Renal pelvis (tissue), 1 donor: ENCODE measurements at regions not wholly inside any gene's neighbourhood (a gene's known extent, or its start where the extent isn't known, plus 50 kb on each side); places are given as distances from the start of the nearest gene placed in this dataset.
"Not testable (repeated sequence)": the region's sequence is repeated elsewhere in the genome, so short reads cannot be mapped to it uniquely, and the experiment has no call there.

Experiments used
- DNase-seq: peaks from one replicate; pipeline ENCODE4 v3.0.0-alpha.2; 2013

GRCh38 chr10:85459906-85460305 lies 906.7 kb downstream of the GRID1 start:
- no peak for DNase-seq

GRCh38 chr10:85464336-85464735 lies 902.3 kb downstream of the GRID1 start:
- no peak for DNase-seq

- DNase-seq: no peak
These were observed 888.6 kb downstream of the GRID1 start for GRCh38 chr10:85477979-85478378.

- no peak for DNase-seq
These were observed 876.2 kb downstream of the GRID1 start for GRCh38 chr10:85490431-85490830.

- no peak for DNase-seq
These were observed 874.9 kb downstream of the GRID1 start for GRCh38 chr10:85491652-85492051.

GRCh38 chr10:85492684-85493083 lies 873.9 kb downstream of the GRID1 start:
- no peak for DNase-seq

- DNase-seq: no peak
These were observed 872.9 kb downstream of the GRID1 start for GRCh38 chr10:85493703-85494102.

GRCh38 chr10:85504641-85505040 lies 862.0 kb downstream of the GRID1 start:
- DNase-seq: not testable (repeated sequence)

GRCh38 chr10:85508159-85508558 lies 858.4 kb downstream of the GRID1 start:
- no peak for DNase-seq

GRCh38 chr10:85510682-85511081 lies 855.9 kb downstream of the GRID1 start:
- DNase-seq: no peak

GRCh38 chr10:85513436-85513835 lies 853.2 kb downstream of the GRID1 start:
- DNase-seq: no peak

- DNase-seq: no peak
These were observed 851.3 kb downstream of the GRID1 start for GRCh38 chr10:85515316-85515715.

GRCh38 chr10:85524001-85524666 lies 842.5 kb downstream of the GRID1 start:
- peak; percentile 28 for DNase-seq

GRCh38 chr10:85527616-85528317 lies 838.8 kb downstream of the GRID1 start:
- no peak for DNase-seq

- no peak for DNase-seq
These were observed 838.3 kb downstream of the GRID1 start for GRCh38 chr10:85528318-85528652.

GRCh38 chr10:85531706-85532105 lies 834.9 kb downstream of the GRID1 start:
- DNase-seq: no peak

- no peak for DNase-seq
These were observed 833.8 kb downstream of the GRID1 start for GRCh38 chr10:85532773-85533172.

GRCh38 chr10:85535926-85536325 lies 830.7 kb downstream of the GRID1 start:
- DNase-seq: no peak

GRCh38 chr10:85537561-85537960 lies 829.0 kb downstream of the GRID1 start:
- no peak for DNase-seq

- no peak for DNase-seq
These were observed 828.0 kb downstream of the GRID1 start for GRCh38 chr10:85538601-85539000.

GRCh38 chr10:85542152-85542551 lies 824.4 kb downstream of the GRID1 start:
- no peak for DNase-seq

GRCh38 chr10:85542936-85543730 lies 823.5 kb downstream of the GRID1 start:
- DNase-seq: no peak

GRCh38 chr10:85544956-85545355 lies 821.6 kb downstream of the GRID1 start:
- DNase-seq: no peak
